ENCODE measurements at regions not wholly inside any gene's neighbourhood (a gene's known extent, or its start where the extent isn't known, plus 50 kb on each side); places are given as distances from the start of the nearest gene placed in this dataset.

DNA sequence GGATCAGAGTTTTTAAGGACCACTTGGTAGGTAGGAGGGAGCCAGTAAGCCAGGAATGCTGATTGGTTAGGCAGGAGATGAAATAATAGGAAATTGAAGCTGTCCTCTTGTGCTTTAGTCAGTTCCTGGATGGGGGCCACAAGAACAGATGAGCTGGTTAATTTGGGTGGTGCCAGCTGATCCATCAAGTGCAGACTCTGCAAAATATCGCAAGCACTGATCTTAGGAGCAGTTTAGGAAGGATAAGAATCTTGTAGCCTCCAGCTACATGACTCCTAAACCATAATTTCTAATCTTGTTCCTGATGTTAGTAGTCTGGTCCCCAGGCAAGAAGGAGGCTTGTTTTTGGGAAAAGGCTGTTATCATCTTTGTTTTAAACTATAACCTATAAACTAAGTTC lies 117.9 kb upstream of the GPR12 start:
- TF ChIP-seq, protein P1, sequence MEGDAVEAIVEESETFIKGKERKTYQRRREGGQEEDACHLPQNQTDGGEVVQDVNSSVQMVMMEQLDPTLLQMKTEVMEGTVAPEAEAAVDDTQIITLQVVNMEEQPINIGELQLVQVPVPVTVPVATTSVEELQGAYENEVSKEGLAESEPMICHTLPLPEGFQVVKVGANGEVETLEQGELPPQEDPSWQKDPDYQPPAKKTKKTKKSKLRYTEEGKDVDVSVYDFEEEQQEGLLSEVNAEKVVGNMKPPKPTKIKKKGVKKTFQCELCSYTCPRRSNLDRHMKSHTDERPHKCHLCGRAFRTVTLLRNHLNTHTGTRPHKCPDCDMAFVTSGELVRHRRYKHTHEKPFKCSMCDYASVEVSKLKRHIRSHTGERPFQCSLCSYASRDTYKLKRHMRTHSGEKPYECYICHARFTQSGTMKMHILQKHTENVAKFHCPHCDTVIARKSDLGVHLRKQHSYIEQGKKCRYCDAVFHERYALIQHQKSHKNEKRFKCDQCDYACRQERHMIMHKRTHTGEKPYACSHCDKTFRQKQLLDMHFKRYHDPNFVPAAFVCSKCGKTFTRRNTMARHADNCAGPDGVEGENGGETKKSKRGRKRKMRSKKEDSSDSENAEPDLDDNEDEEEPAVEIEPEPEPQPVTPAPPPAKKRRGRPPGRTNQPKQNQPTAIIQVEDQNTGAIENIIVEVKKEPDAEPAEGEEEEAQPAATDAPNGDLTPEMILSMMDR (IDR thresholded peaks at IDR 0.05; ENCODE audit: low read depth, low read length, poor library complexity, severe bottlenecking): no peak
- TF ChIP-seq EZH2phosphoT487 (IDR thresholded peaks at IDR 0.05; ENCODE audit: borderline replicate concordance, low read length): no peak

Data from DOHH2 (cell line).